Heart left ventricle (tissue), 16 donors: ENCODE measurements at regions not wholly inside any gene's neighbourhood (a gene's known extent, or its start where the extent isn't known, plus 50 kb on each side); places are given as distances from the start of the nearest gene placed in this dataset.

ENCODE experiments used
- ATAC-seq, 4 donors: fragments of 200-7000 bp; cut with Tn5 transposase; one replicate each; pipeline ENCODE4 v1.9.1; 2020 to 2022; ENCODE audit warnings: moderate library complexity in 4 of 4, mild to moderate bottlenecking in 3 of 4, moderate number of reproducible peaks in 1 of 4
- DNase-seq, 5 donors: peaks; one replicate each; pipeline ENCODE4 v3.0.0-alpha.2; 2020
- H3K27ac ChIP-seq, 12 donors: fragments of 200-600 bp; sonication (generic) in 4 of 12; one replicate each; pipeline versions ENCODE4 v1.5.0 to v1.8.0; 2016 to 2022; ENCODE audit warnings: mild to moderate bottlenecking in 2 of 12
- H3K27me3 ChIP-seq, 9 donors: fragments of 200-600 bp; sonication (generic) in 2 of 9; one replicate each; pipeline versions ENCODE4 v1.5.1 to v1.8.0; 2016 to 2022; ENCODE audit warnings: mild to moderate bottlenecking in 3 of 9
- H3K36me3 ChIP-seq, 9 donors: fragments of 200-600 bp; sonication (generic) in 2 of 9; one replicate each; pipeline versions ENCODE4 v1.5.0 to v1.8.0; 2018 to 2022; ENCODE audit warnings: mild to moderate bottlenecking in 2 of 9
- H3K4me1 ChIP-seq, 12 donors: fragments of 200-600 bp; sonication (generic) in 4 of 12; one replicate each; pipeline versions ENCODE4 v1.5.0 to v1.8.0; 2016 to 2022; ENCODE audit warnings: mild to moderate bottlenecking in 3 of 12
- H3K4me3 ChIP-seq, 12 donors: fragments of 200-600 bp; sonication (generic) in 4 of 12; one replicate each; pipeline versions ENCODE4 v1.5.0 to v1.8.0; 2017 to 2022; ENCODE audit warnings: mild to moderate bottlenecking in 9 of 12, moderate library complexity in 4 of 12
- H3K9me3 ChIP-seq, 12 donors: fragments of 200-600 bp; sonication (generic) in 4 of 12; one replicate each; pipeline versions ENCODE4 v1.5.0 to v1.8.0; 2016 to 2022; ENCODE audit warnings: mild to moderate bottlenecking in 1 of 12
- POLR2A ChIP-seq, 2 donors: fragments of 450-650 bp; IDR thresholded peaks; one replicate each; pipeline ENCODE4 v1.6.1; 2017; ENCODE audit warnings: antibody characterized with exemption in 2 of 2, mild to moderate bottlenecking in 2 of 2, moderate library complexity in 2 of 2
- WGBS, 4 donors: extraction: QIAGEN DNeasy Blood & Tissue Kit in 2 of 4; methylation state at CpG; one replicate each; pipeline versions ENCODE4 v1.1.5 to v1.1.7; 2013 to 2018; 5-methylcytosine and 5-hydroxymethylcytosine counted together
- intact Hi-C, 10 donors: fragments of 100-400 bp; cut with DNase I; formaldehyde crosslinking; loops; one replicate each; pipeline versions ENCODE4 v1.11.1 to v1.14.2; 2022
- TF ChIP-seq, protein P1 (sequence below), 12 donors: fragments of 200-600 bp; sonication (generic) in 4 of 12; IDR thresholded peaks; one replicate each; pipeline versions ENCODE4 v1.5.0 to v1.8.0; 2018 to 2022; ENCODE audit warnings: antibody characterized with exemption in 12 of 12, mild to moderate bottlenecking in 5 of 12
- donor health status: ischemic (EF 13 %, LVEDD 7.1; RV severe dilation, severe dysfunction).
- donor health status: healthy with polysubstance abuse.
- donor health status: DM: no; HTN: yes; CAD: no.
- donor health status: DM: no; HTN: no; CAD: no.
- donor health status: ischemic (EF 25% LVEDD 6.9; RV normal size, moderate dysfunction).
- donor health status: ischemic (EF 25% LVEDD 5.7; RV mildly dilated, moderate dysfunction).
- donor health status: healthy.
- donor health status: DM: yes; HTN: yes; CAD: no.
- donor health status: ischemic (EF 35%, LVEDD 5.7; RV mildly dilated, moderate dysfunction).
- donor health status: nonischemic (EF 11% LVEDD 7.7; RV severe dilation, severe dysfunction).
- donor health status: DM: yes; HTN: yes; CAD: no.
- donor health status: PGD.
- donor health status: ischemic (EF 29% LVEDD 5.4; RV normal size, mild dysfunction).
- donor health status: nonischemic (EF 23%, LVEDD 6.1; RV moderate dilation, normal function).

DNA sequence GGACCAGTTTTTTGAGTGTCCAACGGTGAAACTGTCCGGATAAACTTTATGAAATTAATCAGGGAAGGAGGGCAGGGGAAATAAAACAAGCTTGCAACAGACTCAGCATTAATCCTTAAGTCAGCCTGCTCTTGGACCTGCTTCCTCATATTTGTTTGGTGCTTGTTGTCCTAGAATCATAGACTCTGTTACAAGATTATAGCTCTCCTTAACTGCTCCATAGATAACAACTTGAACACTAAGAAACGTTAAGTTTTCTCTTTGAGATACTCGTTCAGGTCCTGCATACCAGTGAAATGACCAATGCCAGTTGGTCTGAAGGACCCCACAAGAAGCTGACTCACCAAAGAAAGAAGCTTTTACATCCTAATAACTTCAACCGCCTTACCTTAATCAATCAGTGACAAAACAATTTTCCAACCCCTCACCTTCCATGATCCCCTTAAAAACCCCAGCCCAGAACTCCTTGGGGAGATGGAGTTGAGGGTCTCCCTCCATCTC, 493.2 kb downstream of the PID1 start:
- no peak overlapping the region for H3K4me3 ChIP-seq
- intact Hi-C loops = no loop called here
- ATAC-seq (no peak), DNase-seq (no peak)
- no peaks in the 10 kb centered on the region for H3K36me3 ChIP-seq
- no peak for TF ChIP-seq POLR2A (IDR thresholded peaks at IDR 0.05)
- TF ChIP-seq, protein P1, sequence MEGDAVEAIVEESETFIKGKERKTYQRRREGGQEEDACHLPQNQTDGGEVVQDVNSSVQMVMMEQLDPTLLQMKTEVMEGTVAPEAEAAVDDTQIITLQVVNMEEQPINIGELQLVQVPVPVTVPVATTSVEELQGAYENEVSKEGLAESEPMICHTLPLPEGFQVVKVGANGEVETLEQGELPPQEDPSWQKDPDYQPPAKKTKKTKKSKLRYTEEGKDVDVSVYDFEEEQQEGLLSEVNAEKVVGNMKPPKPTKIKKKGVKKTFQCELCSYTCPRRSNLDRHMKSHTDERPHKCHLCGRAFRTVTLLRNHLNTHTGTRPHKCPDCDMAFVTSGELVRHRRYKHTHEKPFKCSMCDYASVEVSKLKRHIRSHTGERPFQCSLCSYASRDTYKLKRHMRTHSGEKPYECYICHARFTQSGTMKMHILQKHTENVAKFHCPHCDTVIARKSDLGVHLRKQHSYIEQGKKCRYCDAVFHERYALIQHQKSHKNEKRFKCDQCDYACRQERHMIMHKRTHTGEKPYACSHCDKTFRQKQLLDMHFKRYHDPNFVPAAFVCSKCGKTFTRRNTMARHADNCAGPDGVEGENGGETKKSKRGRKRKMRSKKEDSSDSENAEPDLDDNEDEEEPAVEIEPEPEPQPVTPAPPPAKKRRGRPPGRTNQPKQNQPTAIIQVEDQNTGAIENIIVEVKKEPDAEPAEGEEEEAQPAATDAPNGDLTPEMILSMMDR (IDR thresholded peaks at IDR 0.05) = no peak
- 53 to 72% (median 64%) methylated on average over 5 of the region's 5 CpGs for WGBS, 4 donors
- H3K9me3 ChIP-seq = peaks cover 0 to 7% (median 0%) of the 10 kb centered on the region in 12 donors
- no peaks in the 10 kb centered on the region for H3K27me3 ChIP-seq
- H3K4me1 ChIP-seq = no peaks in the 10 kb centered on the region
- no peak overlapping the region for H3K27ac ChIP-seq

DNA sequence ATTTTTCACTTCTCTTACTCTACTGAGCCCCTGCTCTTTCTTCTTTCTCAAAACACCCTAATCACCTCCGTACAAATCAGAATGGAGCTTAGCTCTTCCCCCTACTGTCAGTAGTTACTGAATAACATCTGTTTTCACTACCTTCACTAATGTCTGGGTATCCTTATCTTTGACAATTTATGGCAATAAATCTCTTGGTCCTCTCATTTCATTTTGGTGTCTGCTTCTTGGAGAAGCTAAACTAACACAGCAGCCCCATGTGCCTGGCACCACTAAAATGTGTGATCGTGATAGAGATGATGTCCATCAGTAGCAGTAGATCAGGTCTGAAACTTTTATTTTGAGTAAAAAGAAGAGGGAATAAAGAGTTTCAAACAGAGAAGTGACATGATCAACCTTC, 496.5 kb downstream of the PID1 start:
- Histone ChIP-seq H3K9me3 (peaks cover 0 to 7% (median 0%) of the 10 kb centered on the region in 12 donors), H3K36me3 (no peaks in the 10 kb centered on the region), H3K27ac (no peak overlapping the region), H3K4me3 (no peak overlapping the region), H3K4me1 (peaks cover 0 to 2% (median 0%) of the 10 kb centered on the region in 12 donors), H3K27me3 (no peaks in the 10 kb centered on the region)
- DNase-seq (no peak), ATAC-seq (no peak)
- intact Hi-C loops = no loop called here
- TF ChIP-seq, protein P1 (IDR thresholded peaks at IDR 0.05) = no peak
- no peak for TF ChIP-seq POLR2A (IDR thresholded peaks at IDR 0.05)
- 70 to 79% (median 77%) methylated on average over 2 of the region's 2 CpGs for WGBS, 4 donors

DNA sequence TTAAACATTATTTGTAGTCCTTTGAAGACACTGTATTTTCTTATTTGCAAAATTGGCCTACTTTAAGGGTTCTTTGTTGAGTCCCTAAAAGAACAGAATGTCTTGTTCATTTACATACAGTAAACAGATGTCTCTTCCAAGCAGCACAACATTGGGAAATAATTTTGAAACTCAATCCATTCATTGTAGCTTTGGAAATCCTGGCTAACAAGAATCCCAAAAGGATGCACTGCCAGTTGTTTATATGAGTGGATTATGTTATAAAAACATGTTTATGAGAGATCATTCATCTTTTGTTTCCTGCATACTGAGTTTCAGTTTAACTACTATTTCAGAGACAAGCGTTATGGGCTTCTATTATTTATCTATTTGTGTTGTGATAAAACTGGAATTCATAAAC, 499.3 kb downstream of the PID1 start:
- WGBS, 4 donors = 59 to 81% (median 74%) methylated on average over 1 of the region's 1 CpG
- Histone ChIP-seq H3K27ac (peak overlapping the region in 4 of 12 donors; percentile 15 to 64 (median 35)), H3K36me3 (no peaks in the 10 kb centered on the region), H3K27me3 (no peaks in the 10 kb centered on the region), H3K4me3 (no peak overlapping the region), H3K9me3 (peaks cover 0 to 7% (median 0%) of the 10 kb centered on the region in 12 donors), H3K4me1 (peaks cover 0 to 11% (median 0%) of the 10 kb centered on the region in 12 donors)
- TF ChIP-seq, protein P1 (IDR thresholded peaks at IDR 0.05) = no peak
- no peak for TF ChIP-seq POLR2A (IDR thresholded peaks at IDR 0.05)
- ATAC-seq (peak in 2 of 4 donors; percentile 38 to 45), DNase-seq (no peak)
- intact Hi-C loops = no loop called here

DNA sequence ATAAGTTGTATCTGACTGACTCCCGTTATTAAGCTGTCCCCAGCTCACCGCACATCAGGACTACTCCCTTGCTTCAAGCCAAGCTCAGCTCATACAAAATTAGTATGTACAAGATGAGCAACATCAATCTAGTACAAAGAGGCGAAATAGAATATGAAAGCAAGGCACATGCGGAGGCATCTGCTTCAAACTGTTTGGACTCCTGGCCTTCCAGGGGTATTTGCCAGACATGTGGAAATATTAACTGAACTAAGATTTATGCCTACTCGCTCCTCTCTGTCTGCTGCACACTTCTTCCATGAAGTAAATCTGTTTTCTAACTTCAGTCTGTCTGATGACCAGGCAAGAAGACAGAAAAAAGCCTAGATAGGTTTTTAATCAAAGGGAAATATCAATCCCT, 499.8 kb downstream of the PID1 start:
- H3K9me3 ChIP-seq = peaks cover 0 to 7% (median 0%) of the 10 kb centered on the region in 12 donors
- intact Hi-C loops = no loop called here
- H3K27ac ChIP-seq = peak overlapping the region in 5 of 12 donors; percentile 15 to 64 (median 53)
- TF ChIP-seq, protein P1 (IDR thresholded peaks at IDR 0.05) = no peak
- no peak for TF ChIP-seq POLR2A (IDR thresholded peaks at IDR 0.05)
- no peak overlapping the region for H3K4me3 ChIP-seq
- no peaks in the 10 kb centered on the region for H3K27me3 ChIP-seq
- ATAC-seq = no peak
- H3K36me3 ChIP-seq = no peaks in the 10 kb centered on the region
- DNase-seq = no peak
- 80 to 82% (median 80%) methylated on average over 5 of the region's 5 CpGs for WGBS, 4 donors
- peaks cover 0 to 11% (median 0%) of the 10 kb centered on the region in 12 donors for H3K4me1 ChIP-seq
